Smooth muscle cell (in vitro differentiated cells): ENCODE measurements at regions not wholly inside any gene's neighbourhood (a gene's known extent, or its start where the extent isn't known, plus 50 kb on each side); places are given as distances from the start of the nearest gene placed in this dataset.

Source experiments
- DNase-seq: peaks from one replicate; lab custom pipeline; 2025; ENCODE audit not compliant: unreplicated experiment; lab: John Stamatoyannopoulos, UW
- H2AFZ ChIP-seq: fragments of 200-600 bp; sonication (generic); 2 replicates; pipeline ENCODE4 v1.6.0; 2016; ENCODE audit warnings: antibody characterized with exemption, low read depth, mild to moderate bottlenecking
- H3F3A ChIP-seq: fragments of 200-600 bp; sonication (generic); 2 replicates; pipeline ENCODE4 v1.6.0; 2017; ENCODE audit warnings: antibody characterized with exemption, low read depth
- H3K27ac ChIP-seq: fragments of 200-600 bp; sonication (generic); 2 replicates; pipeline ENCODE4 v1.5.1; 2016; ENCODE audit warnings: low read depth, mild to moderate bottlenecking
- H3K27me3 ChIP-seq: fragments of 200-600 bp; sonication (generic); 2 replicates; pipeline ENCODE4 v1.6.1; 2016; ENCODE audit warnings: low read depth, mild to moderate bottlenecking
- H3K36me3 ChIP-seq: fragments of 200-600 bp; sonication (generic); 2 replicates; pipeline ENCODE4 v1.5.1; 2016; ENCODE audit warnings: low read depth
- H3K4me1 ChIP-seq: fragments of 200-600 bp; sonication (generic); 2 replicates; pipeline ENCODE4 v1.5.1; 2016; ENCODE audit warnings: low read depth
- H3K4me2 ChIP-seq: fragments of 200-600 bp; sonication (generic); 2 replicates; pipeline ENCODE4 v1.6.0; 2016; ENCODE audit warnings: mild to moderate bottlenecking
- H3K4me3 ChIP-seq: fragments of 200-600 bp; sonication (generic); 2 replicates; pipeline ENCODE4 v1.5.1; 2016; ENCODE audit warnings: mild to moderate bottlenecking
- H3K79me2 ChIP-seq: fragments of 200-600 bp; sonication (generic); 2 replicates; pipeline ENCODE4 v1.6.0; 2016; ENCODE audit warnings: low read depth, mild to moderate bottlenecking
- H3K9ac ChIP-seq: fragments of 200-600 bp; sonication (generic); 2 replicates; pipeline ENCODE4 v1.6.0; 2016; ENCODE audit warnings: low read depth
- H3K9me3 ChIP-seq: fragments of 200-600 bp; sonication (generic); replicated peaks from 2 replicates; pipeline ENCODE4 v1.5.1; 2016; ENCODE audit warnings: low read depth
- H4K20me1 ChIP-seq: fragments of 200-600 bp; sonication (generic); 2 replicates; pipeline ENCODE4 v1.6.0; 2016; ENCODE audit warnings: low read depth
- CTCF ChIP-seq: fragments of 200-600 bp; sonication (generic); IDR thresholded peaks from 2 replicates; pipeline ENCODE4 v1.5.1; 2017; ENCODE audit warnings: borderline replicate concordance, mild to moderate bottlenecking, antibody characterized with exemption; ENCODE audit not compliant: insufficient read depth, poor library complexity, severe bottlenecking
- WGBS: methylation state at CpG from one replicate; pipeline ENCODE4 v1.1.7; 2016; ENCODE audit warnings: low lambda C conversion rate; 5-methylcytosine and 5-hydroxymethylcytosine counted together

- H3K9me3 ChIP-seq: no peaks in the 10 kb centered on the region
- no peaks in the 10 kb centered on the region for H3K27me3 ChIP-seq
- no peak for DNase-seq
- no peak overlapping the region for H3K4me3 ChIP-seq
- no peaks in the 10 kb centered on the region for H3K36me3 ChIP-seq
- H3K9ac ChIP-seq: no peak overlapping the region
- H3K4me1 ChIP-seq: no peaks in the 10 kb centered on the region
- H2AFZ ChIP-seq: no peak overlapping the region
- H3K79me2 ChIP-seq: no peaks in the 10 kb centered on the region
- no peak overlapping the region for H3K27ac ChIP-seq
- TF ChIP-seq CTCF: no peak
- WGBS: 95% methylated on average over 5 of the region's 5 CpGs
- H3K4me2 ChIP-seq: no peak overlapping the region
- H4K20me1 ChIP-seq: no peaks in the 10 kb centered on the region
- H3F3A ChIP-seq: no peaks in the 10 kb centered on the region
Observed at GRCh38 chr2:236647621-236648020, 78.0 kb downstream of the ACKR3 start.

- Histone ChIP-seq H3K9me3 (no peaks in the 10 kb centered on the region), H3K27me3 (no peaks in the 10 kb centered on the region), H2AFZ (no peak overlapping the region), H3K4me3 (no peak overlapping the region), H3K4me2 (no peak overlapping the region), H4K20me1 (no peaks in the 10 kb centered on the region), H3F3A (peaks cover 8% of the 10 kb centered on the region), H3K79me2 (no peaks in the 10 kb centered on the region), H3K9ac (no peak overlapping the region), H3K36me3 (no peaks in the 10 kb centered on the region), H3K27ac (no peak overlapping the region), H3K4me1 (no peaks in the 10 kb centered on the region)
- WGBS: 24% methylated on average over 1 of the region's 1 CpG
- DNase-seq: no peak
- TF ChIP-seq CTCF: no peak
Observed at GRCh38 chr2:236653863-236654262, 84.2 kb downstream of the ACKR3 start.

GRCh38 chr2:236654496-236654895 lies 84.9 kb downstream of the ACKR3 start:
- 80% methylated on average over 6 of the region's 6 CpGs for WGBS

More at GRCh38 chr2:236654496-236654895, 84.9 kb downstream of the ACKR3 start:
- H3K4me1 ChIP-seq: no peaks in the 10 kb centered on the region
- H4K20me1 ChIP-seq: no peaks in the 10 kb centered on the region
- no peaks in the 10 kb centered on the region for H3K27me3 ChIP-seq
- no peak for TF ChIP-seq CTCF
- H3F3A ChIP-seq: peaks cover 8% of the 10 kb centered on the region
- H3K79me2 ChIP-seq: no peaks in the 10 kb centered on the region
- no peaks in the 10 kb centered on the region for H3K36me3 ChIP-seq
- no peak overlapping the region for H3K4me3 ChIP-seq
- DNase-seq: no peak
- no peak overlapping the region for H3K27ac ChIP-seq
- no peak overlapping the region for H3K9ac ChIP-seq
- no peak overlapping the region for H3K4me2 ChIP-seq
- no peaks in the 10 kb centered on the region for H3K9me3 ChIP-seq
- no peak overlapping the region for H2AFZ ChIP-seq
